ENCODE measurements at regions not wholly inside any gene's neighbourhood (a gene's known extent, or its start where the extent isn't known, plus 50 kb on each side); places are given as distances from the start of the nearest gene placed in this dataset.

DNA sequence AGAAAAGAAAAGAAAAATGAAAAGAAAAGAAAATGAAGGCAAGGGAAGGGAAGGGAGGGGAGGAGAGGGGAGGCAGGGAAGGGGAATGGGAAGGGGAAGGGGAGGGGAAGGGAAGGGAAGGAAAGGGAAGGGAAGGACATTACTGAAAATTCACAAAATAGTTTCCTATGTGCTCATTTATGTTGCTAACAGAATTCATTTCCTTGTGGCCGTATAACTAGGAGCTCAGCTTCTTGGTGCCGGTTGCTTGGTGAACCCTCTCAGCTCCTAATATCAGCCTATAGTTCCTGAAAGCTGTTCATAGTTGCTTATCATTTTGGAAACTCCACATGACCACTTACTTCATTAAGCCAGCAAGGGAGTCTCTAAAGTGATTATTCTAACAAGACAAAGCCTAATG is 379.8 kb upstream of the TMEFF2 start:
- TF ChIP-seq, protein P1, sequence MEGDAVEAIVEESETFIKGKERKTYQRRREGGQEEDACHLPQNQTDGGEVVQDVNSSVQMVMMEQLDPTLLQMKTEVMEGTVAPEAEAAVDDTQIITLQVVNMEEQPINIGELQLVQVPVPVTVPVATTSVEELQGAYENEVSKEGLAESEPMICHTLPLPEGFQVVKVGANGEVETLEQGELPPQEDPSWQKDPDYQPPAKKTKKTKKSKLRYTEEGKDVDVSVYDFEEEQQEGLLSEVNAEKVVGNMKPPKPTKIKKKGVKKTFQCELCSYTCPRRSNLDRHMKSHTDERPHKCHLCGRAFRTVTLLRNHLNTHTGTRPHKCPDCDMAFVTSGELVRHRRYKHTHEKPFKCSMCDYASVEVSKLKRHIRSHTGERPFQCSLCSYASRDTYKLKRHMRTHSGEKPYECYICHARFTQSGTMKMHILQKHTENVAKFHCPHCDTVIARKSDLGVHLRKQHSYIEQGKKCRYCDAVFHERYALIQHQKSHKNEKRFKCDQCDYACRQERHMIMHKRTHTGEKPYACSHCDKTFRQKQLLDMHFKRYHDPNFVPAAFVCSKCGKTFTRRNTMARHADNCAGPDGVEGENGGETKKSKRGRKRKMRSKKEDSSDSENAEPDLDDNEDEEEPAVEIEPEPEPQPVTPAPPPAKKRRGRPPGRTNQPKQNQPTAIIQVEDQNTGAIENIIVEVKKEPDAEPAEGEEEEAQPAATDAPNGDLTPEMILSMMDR (conservative IDR thresholded peaks at IDR 0.05; ENCODE audit: low read depth, low read length): no peak
- H3K4me3 ChIP-seq (ENCODE audit: low read depth, low read length): no peak overlapping the region
- no peak for DNase-seq (ENCODE audit: low read depth)

DNA sequence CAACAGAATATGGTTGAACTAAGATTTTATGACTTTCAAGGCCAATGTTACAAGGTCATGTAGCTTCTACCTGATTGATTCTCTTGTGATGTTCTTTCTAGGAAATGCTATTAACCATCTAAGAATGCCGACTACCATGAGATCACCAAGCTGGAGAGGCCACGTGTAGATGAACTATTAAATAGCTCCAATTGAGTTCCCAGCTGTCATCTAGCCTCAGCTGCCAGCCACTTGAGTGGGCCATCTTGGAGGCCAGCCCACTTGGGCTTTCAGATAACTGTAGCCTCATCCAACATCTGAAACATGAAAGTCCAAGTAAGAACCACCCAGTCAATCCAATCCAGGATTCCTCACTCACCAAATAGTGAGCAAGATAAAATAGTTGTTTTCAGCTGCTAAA is 376.9 kb upstream of the TMEFF2 start:
- no peak for DNase-seq (ENCODE audit: low read depth)
- TF ChIP-seq, protein P1 (conservative IDR thresholded peaks at IDR 0.05; ENCODE audit: low read depth, low read length): no peak
- no peak overlapping the region for H3K4me3 ChIP-seq (ENCODE audit: low read depth, low read length)

DNA sequence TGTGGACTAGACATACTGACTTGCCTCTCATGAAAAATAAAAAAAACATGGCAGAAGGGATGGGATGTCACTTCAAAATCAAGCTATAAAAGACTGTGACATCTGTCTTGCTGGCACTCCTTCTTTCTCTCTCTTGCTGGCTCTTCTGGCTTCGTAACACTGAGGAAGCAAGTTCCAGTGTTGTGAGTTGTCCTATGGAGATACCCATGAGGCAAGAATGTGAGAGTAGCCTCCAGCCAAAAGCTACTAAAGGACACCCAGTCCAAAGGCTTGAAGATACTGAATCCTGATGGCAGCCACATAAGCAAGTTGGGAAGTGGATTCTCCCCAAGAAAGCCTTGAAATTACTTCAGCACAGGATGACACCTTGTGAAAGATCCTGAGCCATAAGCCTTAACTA is 376.1 kb upstream of the TMEFF2 start:
- TF ChIP-seq, protein P1 (conservative IDR thresholded peaks at IDR 0.05; ENCODE audit: low read depth, low read length): no peak
- no peak overlapping the region for H3K4me3 ChIP-seq (ENCODE audit: low read depth, low read length)
- no peak for DNase-seq (ENCODE audit: low read depth)

DNA sequence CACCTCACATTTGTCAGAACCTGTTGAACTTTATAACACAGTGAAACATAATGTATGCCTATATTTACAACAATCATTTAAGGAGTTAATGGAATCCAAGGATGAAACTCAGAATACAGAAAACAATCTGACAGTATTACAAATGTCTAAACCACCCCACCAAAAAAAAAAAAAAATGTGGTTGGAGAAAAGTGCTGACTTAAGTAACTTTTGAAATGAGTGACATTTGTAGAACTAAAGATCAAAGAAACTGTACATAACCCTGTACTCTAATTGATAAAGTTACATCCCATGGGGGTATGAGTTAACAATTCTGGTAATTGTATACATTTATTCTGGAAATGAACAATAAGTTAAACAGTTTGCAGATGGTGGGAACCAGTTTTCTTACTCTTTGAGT is 372.1 kb upstream of the TMEFF2 start:
- TF ChIP-seq, protein P1 (conservative IDR thresholded peaks at IDR 0.05; ENCODE audit: low read depth, low read length): no peak
- no peak overlapping the region for H3K4me3 ChIP-seq (ENCODE audit: low read depth, low read length)
- DNase-seq (ENCODE audit: low read depth): no peak

DNA sequence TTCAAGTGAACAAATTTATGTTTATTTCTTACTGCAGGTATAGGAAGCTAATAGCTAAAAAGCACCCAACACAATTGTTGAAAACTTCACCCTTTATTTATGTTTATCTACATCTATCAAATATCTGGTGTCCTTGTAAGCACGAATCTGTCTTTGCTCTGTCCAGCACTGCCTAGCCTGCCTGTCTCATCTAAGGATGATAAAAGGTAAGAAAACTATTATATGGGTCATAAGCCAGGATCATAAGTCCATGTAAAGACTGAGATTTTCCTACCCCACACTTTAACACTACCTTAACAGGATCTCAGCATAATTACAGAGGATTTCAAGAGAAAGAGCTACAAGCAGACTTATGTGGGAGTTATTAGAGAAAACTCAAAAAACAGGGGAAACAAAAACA is 365.6 kb upstream of the TMEFF2 start:
- H3K4me3 ChIP-seq (ENCODE audit: low read depth, low read length): no peak overlapping the region
- no peak for DNase-seq (ENCODE audit: low read depth)
- TF ChIP-seq, protein P1 (conservative IDR thresholded peaks at IDR 0.05; ENCODE audit: low read depth, low read length): no peak

DNA sequence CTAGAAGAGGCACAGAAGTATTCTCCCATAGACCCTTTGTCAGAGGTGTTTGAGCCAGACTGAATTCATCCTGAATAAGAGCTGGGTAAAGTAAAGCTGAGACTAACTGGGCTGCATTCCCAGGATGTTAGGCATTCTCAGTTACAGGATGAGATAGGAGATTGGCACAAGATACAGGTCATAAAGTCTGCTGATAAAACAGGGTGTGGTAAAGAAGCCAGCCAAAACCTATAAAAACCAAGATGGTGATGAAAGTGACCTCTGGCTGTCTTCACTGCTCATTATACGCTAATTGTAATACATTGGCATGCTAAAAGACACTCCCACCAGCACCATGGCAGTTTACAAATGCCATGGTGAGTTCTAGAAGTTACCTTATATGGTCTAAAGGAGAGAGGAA is 364.9 kb upstream of the TMEFF2 start:
- TF ChIP-seq, protein P1 (conservative IDR thresholded peaks at IDR 0.05; ENCODE audit: low read depth, low read length): no peak
- DNase-seq (ENCODE audit: low read depth): no peak
- no peak overlapping the region for H3K4me3 ChIP-seq (ENCODE audit: low read depth, low read length)

DNA sequence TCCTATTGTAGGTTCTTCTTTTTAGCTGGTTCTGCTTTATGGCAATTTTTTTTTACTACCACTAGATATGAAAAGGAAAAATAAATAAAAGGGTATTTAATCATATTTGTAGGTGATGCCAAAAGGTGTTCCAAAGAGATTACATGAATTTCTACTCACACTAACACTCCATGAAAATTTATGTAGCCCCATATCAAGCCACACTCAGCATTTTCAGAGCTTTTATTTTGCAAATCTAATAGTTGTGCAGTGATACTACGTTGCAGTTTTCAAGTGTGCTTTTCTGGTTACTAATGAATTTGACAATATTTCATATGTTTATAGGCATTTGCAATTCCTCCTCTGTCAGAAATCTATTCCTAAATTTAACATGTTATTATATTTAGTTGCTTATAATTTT is 363.9 kb upstream of the TMEFF2 start:
- H3K4me3 ChIP-seq (ENCODE audit: low read depth, low read length): no peak overlapping the region
- TF ChIP-seq, protein P1 (conservative IDR thresholded peaks at IDR 0.05; ENCODE audit: low read depth, low read length): no peak
- no peak for DNase-seq (ENCODE audit: low read depth)

Data from choroid plexus epithelial cell (primary cell).